ENCODE measurements at regions not wholly inside any gene's neighbourhood (a gene's known extent, or its start where the extent isn't known, plus 50 kb on each side); places are given as distances from the start of the nearest gene placed in this dataset.

DNA sequence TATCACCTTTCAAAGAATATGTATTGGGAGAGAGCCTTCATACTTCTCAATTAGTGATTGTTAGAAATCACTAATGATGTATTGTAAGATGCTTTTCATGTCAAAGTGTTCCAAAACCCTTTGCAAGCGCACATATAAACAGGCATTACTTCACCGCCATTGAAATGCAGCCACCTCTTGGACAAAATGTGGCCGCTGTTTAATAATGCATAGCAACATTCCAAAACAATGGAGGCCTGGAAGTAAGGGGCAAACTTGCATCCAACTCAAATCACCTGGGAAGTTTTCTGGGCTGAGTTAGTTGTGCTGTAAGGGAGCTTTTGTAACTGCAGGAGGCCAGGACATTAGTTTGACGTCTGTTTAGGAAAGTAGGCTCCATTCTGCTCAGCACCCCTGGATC, 438.1 kb downstream of the FGF9 start:
- H3K9ac ChIP-seq (ENCODE audit: low read depth, low read length) = no peak overlapping the region
- DNase-seq (no peak), ATAC-seq (ENCODE audit: low read depth) (no peak)
- no peaks in the 10 kb centered on the region for H3K36me3 ChIP-seq (ENCODE audit: control insufficient read depth, insufficient read depth, low read length)
- H3K9me1 ChIP-seq (ENCODE audit: insufficient read depth, low read length) = peaks cover 3% of the 10 kb centered on the region
- intact Hi-C loops (cut with micrococcal nuclease) (no loop called here), in situ Hi-C loops (cut with MboI; ENCODE audit: low sequenced_read_pairs) (no loop called here), dilution Hi-C loops (cut with HindIII; ENCODE audit: low sequenced_read_pairs, unreplicated experiment) (no loop called here)
- TF ChIP-seq MAFK (IDR thresholded peaks at IDR 0.05; ENCODE audit: low read depth, low read length) (no peak), POLR2A (IDR thresholded peaks at IDR 0.05; ENCODE audit: low read depth, low read length) (no peak), RAD21 (IDR thresholded peaks at IDR 0.05; ENCODE audit: low read length) (no peak), RFX5 (IDR thresholded peaks at IDR 0.05; ENCODE audit: low read depth, low read length) (no peak), MAZ (IDR thresholded peaks at IDR 0.05; ENCODE audit: borderline replicate concordance, low read depth, low read length) (no peak), MXI1 (IDR thresholded peaks at IDR 0.05; ENCODE audit: borderline replicate concordance, low read depth, low read length) (no peak), RCOR1 (IDR thresholded peaks at IDR 0.05; ENCODE audit: insufficient replicate concordance, low read length) (no peak), BHLHE40 (IDR thresholded peaks at IDR 0.05; ENCODE audit: low read depth, low read length) (no peak), SMC3 (IDR thresholded peaks at IDR 0.05; ENCODE audit: low read depth, low read length) (no peak), FOS (IDR thresholded peaks at IDR 0.05; ENCODE audit: low read depth, low read length) (no peak), CHD1 (IDR thresholded peaks at IDR 0.05; ENCODE audit: low read depth, low read length) (no peak), NFE2L2 (IDR thresholded peaks at IDR 0.05; ENCODE audit: low read depth, low read length) (no peak)
- TF ChIP-seq, protein P1, sequence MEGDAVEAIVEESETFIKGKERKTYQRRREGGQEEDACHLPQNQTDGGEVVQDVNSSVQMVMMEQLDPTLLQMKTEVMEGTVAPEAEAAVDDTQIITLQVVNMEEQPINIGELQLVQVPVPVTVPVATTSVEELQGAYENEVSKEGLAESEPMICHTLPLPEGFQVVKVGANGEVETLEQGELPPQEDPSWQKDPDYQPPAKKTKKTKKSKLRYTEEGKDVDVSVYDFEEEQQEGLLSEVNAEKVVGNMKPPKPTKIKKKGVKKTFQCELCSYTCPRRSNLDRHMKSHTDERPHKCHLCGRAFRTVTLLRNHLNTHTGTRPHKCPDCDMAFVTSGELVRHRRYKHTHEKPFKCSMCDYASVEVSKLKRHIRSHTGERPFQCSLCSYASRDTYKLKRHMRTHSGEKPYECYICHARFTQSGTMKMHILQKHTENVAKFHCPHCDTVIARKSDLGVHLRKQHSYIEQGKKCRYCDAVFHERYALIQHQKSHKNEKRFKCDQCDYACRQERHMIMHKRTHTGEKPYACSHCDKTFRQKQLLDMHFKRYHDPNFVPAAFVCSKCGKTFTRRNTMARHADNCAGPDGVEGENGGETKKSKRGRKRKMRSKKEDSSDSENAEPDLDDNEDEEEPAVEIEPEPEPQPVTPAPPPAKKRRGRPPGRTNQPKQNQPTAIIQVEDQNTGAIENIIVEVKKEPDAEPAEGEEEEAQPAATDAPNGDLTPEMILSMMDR (conservative IDR thresholded peaks at IDR 0.05; ENCODE audit: low read depth, low read length) = no peak
- TF ChIP-seq, protein P2, sequence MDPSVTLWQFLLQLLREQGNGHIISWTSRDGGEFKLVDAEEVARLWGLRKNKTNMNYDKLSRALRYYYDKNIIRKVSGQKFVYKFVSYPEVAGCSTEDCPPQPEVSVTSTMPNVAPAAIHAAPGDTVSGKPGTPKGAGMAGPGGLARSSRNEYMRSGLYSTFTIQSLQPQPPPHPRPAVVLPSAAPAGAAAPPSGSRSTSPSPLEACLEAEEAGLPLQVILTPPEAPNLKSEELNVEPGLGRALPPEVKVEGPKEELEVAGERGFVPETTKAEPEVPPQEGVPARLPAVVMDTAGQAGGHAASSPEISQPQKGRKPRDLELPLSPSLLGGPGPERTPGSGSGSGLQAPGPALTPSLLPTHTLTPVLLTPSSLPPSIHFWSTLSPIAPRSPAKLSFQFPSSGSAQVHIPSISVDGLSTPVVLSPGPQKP (IDR thresholded peaks at IDR 0.05; ENCODE audit: borderline replicate concordance, low read depth, low read length) = no peak
- TF ChIP-seq, protein P3, sequence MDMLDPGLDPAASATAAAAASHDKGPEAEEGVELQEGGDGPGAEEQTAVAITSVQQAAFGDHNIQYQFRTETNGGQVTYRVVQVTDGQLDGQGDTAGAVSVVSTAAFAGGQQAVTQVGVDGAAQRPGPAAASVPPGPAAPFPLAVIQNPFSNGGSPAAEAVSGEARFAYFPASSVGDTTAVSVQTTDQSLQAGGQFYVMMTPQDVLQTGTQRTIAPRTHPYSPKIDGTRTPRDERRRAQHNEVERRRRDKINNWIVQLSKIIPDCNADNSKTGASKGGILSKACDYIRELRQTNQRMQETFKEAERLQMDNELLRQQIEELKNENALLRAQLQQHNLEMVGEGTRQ (IDR thresholded peaks at IDR 0.05; ENCODE audit: low read depth, low read length) = no peak
- no peak overlapping the region for H3K23ac ChIP-seq (ENCODE audit: low read depth, low read length)
- H2AK5ac ChIP-seq (ENCODE audit: low read depth, low read length) = no peak overlapping the region
- H2BK15ac ChIP-seq (ENCODE audit: low read depth, low read length) = peak overlapping the region; percentile 43; the same call in 1 of the 3 replicates
- H3K4me2 ChIP-seq (ENCODE audit: low read depth, low read length) = no peak overlapping the region
- no peaks in the 10 kb centered on the region for H3K79me1 ChIP-seq (ENCODE audit: low read depth in 1 of 2, low read length in 2 of 2)
- peak overlapping the region; percentile 67 for H2BK5ac ChIP-seq (ENCODE audit: low read depth, low read length, poor library complexity, severe bottlenecking)
- H2BK20ac ChIP-seq (ENCODE audit: low read depth, low read length) = 0 out of 2 replicates have a peak overlapping the region, but pooled peaks have one; percentile 20
- no TSS peak for BruUV-seq (replicated peaks)
- H4K91ac ChIP-seq (ENCODE audit: insufficient read depth, low read depth, low read length) = peak overlapping the region; percentile 48
- POLR2A ChIA-PET (ENCODE audit: unreplicated experiment) = no interaction called here
- no peaks in the 10 kb centered on the region; the same call in 1 of the 2 replicates for H3K27me3 ChIP-seq (ENCODE audit: control insufficient read depth, insufficient read depth, low read length)
- no peak overlapping the region for H2AK9ac ChIP-seq (replicated peaks; ENCODE audit: low read depth, low read length, poor library complexity)
- 100% methylated on average over 1 of the region's 4 CpGs; no CpG with 5 or more reads in 1 of the 2 experiments for WGBS, 2 experiments (ENCODE audit: extremely low coverage in 2 of 2, insufficient read length in 1 of 2)
- H3K27ac ChIP-seq (ENCODE audit: insufficient read depth, low read length) = peak overlapping the region; percentile 27; the same call in 1 of the 2 replicates
- no peak overlapping the region for H2AFZ ChIP-seq (replicated peaks; ENCODE audit: low read length, poor library complexity)
- CTCF ChIA-PET = no interaction called here
- H4K5ac ChIP-seq (ENCODE audit: low read depth, low read length) = peak overlapping the region; percentile 44
- 0 out of 2 replicates have a peak overlapping the region, but pooled peaks have one; percentile 12 for H3K4ac ChIP-seq (ENCODE audit: low read depth, low read length)
- H3K9me3 ChIP-seq (ENCODE audit: control insufficient read depth, insufficient read depth, low read length) = no peaks in the 10 kb centered on the region
- no peaks in the 10 kb centered on the region for H4K20me1 ChIP-seq (ENCODE audit: insufficient read depth, low read length)
- no peak overlapping the region for H4K8ac ChIP-seq (ENCODE audit: low read depth in 2 of 2, low read length in 2 of 2)
- peaks cover 16% of the 10 kb centered on the region for H3K4me1 ChIP-seq (ENCODE audit: control insufficient read depth, insufficient read depth, low read length)
- no peak overlapping the region for H3K4me3 ChIP-seq (ENCODE audit: insufficient read depth, low read depth, low read length)
- no peak overlapping the region for H3K56ac ChIP-seq (ENCODE audit: extremely low read depth, insufficient read depth, low read length)
- peak overlapping the region; percentile 13; the same call in 1 of the 2 replicates for H2BK120ac ChIP-seq (ENCODE audit: low read depth, low read length)
- H3K18ac ChIP-seq (ENCODE audit: low read depth, low read length) = peak overlapping the region; percentile 86
- no peak overlapping the region for H3K14ac ChIP-seq (replicated peaks; ENCODE audit: low read depth, low read length)
